Right renal cortex interstitium (tissue), 3 donors: ENCODE measurements at regions not wholly inside any gene's neighbourhood (a gene's known extent, or its start where the extent isn't known, plus 50 kb on each side); places are given as distances from the start of the nearest gene placed in this dataset.

Experiments used
- DNase-seq, 3 donors: peaks; one replicate each; pipeline ENCODE4 v3.0.0-alpha.2; 2013; ENCODE audit warnings: low read depth in 3 of 3, low spot score in 2 of 3

DNA sequence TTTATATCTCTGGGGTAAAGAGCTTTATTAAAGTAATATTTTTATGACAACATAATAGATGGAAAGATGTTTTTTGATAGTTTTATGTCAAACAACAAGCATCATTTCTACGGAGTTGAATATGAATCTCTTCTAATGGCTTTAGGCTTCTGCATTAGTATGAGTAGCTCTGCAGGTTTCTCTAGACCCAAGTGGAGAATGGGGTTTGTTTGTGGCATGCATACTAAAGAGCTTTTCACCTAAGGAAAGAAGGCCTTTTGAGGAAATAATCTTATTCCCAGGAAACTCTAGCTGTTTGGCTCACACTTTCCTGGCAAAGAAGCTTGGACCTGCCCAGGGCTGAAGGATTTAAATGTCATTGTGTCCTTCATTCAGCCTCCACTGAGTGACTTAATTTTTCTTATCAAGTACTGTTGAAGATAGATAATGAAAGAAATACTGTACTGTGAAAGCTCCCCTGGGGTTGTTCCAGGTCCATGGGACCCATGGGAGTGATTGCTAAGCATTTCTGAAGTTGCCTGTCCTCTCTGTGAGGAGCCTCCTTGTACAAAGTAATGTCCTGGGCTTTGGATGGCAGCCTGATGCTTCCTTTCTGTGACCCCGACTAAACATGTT lies 469.3 kb downstream of the LRIG3 start:
- no peak for DNase-seq

DNA sequence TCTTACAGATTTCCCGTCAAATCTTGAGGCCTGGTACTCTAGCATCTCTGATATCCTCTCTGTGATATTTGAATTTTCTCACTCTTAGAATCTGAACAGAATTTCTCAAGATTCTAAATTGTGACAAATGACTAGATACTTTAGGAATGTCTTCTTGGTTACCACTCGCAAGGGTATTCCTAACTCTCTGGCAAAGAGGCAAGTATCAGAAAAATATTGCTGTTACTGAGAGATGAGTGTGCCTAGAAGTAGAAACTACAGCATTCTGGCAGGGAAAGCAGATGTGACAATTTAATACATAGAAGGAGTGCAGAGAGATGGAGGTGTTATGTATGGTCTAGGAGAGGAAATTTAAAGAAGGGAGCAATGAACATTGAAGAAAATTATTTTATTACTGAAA lies 467.8 kb downstream of the LRIG3 start:
- DNase-seq: no peak

DNA sequence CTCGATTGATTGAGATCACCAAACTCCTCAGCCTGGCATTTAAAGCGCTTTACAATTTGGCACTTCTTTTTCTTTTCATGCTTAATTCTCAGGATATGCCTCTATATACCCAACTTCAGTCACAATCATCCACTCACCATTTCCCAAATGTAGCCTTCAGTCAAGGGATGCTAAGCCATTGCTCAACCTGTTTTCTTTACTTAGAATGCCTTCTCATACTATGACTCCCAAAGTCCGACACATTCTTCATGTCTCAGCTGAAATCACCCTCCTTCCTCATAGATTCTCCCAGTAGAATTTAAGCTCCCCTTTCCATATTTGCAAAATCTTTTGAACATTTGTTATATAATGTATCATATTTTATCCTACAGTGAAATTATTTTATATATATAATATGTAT lies 467.0 kb downstream of the LRIG3 start:
- DNase-seq: no peak

DNA sequence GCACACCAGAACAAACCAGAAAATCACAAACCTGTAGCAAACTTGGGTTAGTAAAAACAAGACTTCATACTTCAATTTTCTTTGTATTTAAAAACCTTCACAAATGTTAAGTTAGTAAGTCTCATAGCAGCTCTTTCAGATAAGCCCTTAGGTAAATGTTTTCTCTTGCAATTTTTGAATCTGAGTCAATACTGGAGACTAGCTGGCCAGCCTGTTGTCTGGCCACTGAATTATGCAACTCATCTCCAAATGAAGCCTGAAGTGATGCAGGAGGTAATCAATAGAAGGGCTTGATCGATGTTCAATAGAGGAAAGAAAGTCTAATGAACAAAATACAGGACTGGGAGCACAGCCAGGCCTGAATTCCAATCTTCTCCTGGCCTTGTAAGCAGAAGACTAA lies 465.2 kb downstream of the LRIG3 start:
- DNase-seq: no peak

DNA sequence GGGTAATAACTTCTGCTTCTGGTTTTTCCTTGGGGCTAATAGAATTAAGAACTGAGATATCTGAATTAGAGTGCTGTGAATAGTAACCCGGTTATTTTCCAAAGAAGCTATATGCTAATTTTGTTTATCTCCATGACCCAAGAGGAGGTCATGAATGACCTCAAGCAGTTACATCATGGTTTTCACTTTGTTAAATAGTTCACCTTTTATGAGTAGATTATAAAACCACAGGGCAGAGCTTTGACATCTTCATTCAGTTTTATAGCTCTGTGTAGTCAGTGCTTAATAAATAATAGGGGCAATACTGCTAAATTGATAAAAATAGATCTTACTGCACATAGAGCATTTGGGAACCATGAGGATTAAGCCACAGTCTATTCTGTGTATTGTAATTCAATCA lies 462.2 kb downstream of the LRIG3 start:
- no peak for DNase-seq

DNA sequence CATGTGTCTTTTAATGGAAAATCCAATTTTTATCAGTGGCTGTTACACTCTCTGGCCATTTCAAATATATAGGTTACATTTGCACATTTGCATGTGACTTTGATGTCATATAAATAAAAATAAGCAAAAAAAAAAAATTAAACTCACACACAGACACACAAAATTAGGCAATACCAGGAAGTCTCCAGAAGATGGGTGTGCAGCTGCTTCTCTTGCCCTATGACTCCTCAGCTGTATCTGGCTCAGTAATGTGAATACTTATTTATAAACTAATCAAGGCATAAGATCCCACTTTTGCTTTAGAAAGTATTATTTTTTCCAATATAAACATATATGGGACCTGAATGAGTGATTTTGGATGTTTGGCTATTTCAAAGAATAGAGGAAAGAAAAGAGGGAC lies 461.1 kb downstream of the LRIG3 start:
- no peak for DNase-seq

DNA sequence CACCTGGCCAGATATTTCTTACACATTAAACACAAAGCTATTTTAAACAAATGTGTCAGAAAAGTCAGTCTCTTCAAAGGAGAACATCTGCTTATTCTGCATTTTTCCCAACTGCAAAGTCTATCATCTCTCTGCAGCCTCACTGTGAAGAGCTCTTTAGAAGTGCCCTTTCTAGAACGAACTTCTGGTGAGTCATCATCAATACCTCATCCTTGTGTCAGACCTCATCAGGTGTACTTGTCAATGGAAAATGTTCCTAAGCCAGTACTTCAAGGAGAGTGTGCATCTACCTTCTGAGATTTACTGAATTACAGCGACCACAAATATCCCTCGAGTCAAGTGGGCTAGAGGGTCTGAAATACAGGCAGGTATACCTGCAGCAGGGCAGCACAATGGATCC lies 457.3 kb downstream of the LRIG3 start:
- DNase-seq: no peak

DNA sequence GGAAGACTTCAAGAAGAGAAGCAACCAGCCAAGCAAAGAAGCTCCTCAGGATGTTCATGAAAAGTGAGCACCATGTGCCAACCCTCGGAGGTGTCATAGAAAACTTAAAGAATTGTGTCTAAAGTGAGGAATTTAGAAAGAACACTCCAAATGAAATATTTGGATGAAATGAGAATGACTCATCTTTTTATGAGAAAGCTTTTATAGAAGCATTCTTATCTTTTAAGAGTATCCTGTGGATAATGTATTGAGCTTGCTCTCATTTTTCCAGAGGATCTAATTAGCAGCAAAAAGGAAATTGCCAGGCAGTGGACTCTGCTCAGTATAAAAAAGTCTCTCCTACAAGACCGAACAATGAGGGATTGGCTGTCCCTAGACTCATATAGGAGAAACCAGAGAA lies 454.9 kb downstream of the LRIG3 start:
- DNase-seq: no peak

DNA sequence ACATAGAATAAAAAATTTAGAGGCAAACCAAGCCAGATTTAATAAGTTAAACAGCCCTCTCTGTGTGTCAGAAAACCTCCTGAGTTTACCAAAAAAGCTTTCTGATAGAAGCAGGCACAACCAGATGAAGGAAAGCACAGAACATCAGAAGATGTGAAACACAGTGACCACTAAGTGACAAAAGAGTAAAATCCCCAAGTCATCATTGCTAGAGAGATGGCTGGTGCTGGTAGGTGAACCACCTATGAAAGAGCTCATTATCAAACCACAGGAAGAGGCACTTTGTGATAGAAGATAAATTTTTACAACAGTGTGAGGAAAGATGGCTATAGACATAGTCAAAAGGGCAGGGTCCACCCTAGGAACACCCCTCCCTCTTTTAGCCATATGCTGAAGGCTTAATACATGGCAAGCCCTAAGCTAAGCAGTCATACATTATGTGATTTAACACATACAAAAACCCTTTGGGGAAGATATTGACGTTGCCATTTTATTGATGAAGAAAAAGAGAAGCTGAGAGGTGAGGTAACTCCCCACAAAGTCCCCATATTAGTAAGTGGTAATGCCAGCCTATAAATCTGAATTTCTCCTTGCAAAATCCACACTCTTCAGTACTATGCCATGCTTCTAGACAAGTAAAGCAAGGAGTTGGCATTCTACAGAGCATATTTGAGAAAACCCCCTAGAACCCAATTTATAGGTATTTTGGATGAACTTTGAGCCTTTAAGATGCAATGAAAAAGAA lies 449.9 kb downstream of the LRIG3 start:
- no peak for DNase-seq

DNA sequence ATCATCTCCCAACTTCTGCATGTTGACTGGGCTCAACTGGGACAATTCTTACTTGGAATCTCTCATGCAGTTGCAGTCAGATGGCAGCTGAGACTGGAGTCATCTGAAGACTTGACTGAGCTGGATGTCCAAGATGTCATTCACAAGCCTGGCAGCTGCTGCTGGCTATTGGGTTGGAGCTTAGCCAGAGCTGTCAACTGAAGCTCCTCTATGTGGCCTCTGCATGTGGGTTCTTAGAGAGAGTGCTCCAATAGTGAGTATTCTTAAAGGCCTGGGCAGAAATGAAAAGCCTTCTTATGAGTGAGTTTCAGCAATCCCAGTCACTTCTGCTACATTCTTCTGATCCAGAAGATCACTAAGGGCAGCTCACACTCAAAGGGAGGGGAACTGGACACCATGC lies 440.9 kb downstream of the LRIG3 start:
- DNase-seq: no peak

DNA sequence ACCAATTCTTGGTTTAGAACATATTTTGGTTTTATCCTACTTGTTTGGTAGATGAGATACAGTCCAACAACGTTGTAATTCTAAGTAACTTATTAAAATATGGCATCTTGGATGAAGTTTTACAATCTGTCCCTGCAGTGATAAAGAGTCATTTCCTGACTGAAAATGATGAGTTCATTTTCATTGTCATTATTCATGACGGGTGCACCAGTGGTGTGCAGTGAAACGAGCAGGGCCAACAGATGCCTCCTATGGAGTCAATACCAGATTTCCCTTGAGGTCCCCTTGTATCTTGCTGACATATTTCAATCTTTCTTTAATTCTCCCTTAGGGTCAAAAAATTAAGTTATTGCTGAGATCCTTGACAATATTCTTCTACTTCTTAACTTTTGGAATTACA lies 438.5 kb downstream of the LRIG3 start:
- no peak for DNase-seq

DNA sequence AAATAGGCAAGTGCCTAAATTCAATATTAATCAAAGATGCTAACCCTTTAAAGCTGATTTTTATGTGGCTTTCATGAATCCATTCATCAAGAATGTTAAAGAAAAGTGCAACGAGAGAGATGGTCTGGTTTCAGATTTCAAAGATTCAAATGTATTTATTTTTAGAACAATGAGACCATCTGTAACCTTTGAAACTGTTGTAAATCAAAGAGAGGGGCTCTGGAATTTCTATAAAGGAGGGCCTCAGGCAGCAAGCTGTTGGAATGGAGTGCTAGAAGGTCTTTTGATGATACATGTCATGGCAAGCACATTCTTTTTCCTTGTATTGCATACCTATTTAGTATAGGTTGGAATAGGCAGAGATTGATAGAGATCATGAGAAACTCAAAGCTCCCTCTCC lies 433.0 kb downstream of the LRIG3 start:
- DNase-seq: no peak

DNA sequence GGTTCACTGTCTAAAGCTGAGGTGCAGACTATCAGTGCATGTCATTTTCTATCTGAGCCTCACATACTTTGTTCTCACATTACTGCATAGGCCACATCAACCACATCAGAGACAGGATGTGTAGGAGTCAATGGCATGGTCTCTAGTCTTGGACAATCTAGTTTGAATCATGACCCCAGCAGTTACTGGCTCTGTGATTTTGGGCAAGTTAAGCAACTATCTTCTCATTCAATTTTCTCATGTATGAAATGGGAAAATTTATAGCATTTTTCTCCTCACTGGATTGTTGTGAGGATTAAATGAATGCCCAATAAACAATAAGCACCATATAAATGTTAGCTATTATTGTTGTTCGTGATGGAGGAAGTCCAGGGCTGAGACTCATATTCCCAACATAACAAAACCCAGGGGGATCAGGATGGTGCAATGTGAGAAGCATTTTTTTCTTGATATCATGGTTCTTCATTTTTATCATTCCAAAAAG lies 432.6 kb downstream of the LRIG3 start:
- no peak for DNase-seq

DNA sequence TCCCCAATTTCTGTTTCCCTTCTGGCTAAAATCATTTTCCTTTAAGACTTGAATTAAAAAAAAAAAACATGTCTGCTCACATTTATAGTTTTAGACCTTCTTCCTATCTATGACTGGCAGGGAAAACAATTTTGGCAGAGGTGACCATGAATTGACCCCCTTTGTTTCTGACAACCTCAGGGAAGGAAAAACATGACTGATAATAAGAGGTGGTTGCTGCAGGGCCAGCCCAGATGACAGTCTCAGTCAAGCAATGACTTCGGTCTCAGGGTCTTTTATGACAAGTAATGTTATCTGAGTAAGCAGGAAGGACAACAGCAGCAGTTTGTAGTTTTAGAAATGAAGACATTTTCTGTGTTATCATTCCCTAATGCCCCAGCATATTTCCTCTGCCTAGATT lies 430.9 kb downstream of the LRIG3 start:
- DNase-seq: no peak

DNA sequence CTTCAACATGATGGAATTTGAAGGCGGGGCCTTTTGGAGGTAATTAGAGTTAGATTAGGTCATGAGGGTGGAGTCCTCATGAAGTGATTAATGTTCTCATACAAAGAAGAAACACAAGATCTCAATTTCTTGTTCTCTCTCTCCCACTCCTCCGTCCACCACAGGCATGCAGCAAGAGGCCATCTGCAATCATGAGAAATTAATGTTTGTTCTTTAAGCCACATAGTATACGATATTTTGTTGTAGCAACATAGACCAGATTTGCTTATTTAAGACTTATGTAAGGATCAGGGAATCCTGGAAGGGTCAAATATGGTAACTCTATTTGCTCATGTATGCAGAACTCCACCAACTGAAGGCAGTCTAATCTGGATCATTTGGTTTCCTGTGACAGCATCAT lies 429.0 kb downstream of the LRIG3 start:
- no peak for DNase-seq

DNA sequence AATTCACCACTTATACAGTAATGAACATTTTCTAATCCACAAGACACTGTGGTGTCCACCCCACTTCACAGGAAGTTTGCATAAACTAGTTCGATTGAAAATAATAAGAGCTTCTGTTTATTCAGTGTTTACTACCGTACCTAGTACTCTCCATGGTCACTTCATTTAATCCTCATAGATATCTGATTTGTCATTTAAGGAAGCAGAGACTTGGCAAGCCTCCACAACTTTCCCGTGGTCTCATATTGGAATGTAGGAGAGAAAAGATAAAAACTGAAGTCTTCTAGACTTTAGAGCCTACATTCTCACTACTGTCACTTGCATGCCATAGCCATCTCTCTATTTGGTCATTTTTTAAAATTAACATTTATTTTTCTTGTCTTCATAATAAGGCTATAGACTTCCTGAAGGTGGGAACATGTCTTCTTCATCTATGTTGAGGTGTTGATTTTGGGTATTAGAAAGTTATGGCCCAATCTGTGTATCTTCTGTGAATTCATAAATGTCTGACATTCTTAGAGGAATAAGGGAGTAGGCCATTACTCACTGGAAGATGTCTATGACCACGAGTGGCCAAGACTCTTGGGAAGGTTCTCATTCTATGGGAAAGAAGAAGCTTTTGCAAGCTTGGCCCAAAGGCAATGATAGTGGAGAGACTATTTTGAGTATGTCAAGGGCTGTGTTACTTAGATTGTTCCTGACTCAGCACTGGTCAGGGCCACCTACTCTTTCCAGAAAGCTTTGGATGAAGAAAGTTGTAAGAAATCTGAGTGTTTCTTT lies 423.7 kb downstream of the LRIG3 start:
- no peak for DNase-seq

DNA sequence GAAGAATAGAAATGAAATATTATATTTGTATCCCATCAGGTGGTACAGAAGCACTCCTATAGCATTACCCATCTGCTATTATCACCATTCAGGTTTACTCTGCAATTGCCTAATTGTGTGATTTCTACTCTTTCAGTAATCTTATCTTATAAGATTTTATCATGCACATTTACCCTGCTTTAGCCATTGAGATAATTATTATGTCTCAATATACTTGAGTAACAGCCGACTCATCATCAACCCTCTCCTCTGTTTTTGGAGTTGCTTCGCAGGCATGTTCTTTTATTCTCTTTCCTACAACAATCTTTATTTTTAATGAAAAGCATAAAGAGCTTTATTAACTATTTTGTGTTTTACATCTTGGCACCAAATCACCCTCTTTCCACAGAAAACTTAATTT lies 419.9 kb downstream of the LRIG3 start:
- DNase-seq: no peak

DNA sequence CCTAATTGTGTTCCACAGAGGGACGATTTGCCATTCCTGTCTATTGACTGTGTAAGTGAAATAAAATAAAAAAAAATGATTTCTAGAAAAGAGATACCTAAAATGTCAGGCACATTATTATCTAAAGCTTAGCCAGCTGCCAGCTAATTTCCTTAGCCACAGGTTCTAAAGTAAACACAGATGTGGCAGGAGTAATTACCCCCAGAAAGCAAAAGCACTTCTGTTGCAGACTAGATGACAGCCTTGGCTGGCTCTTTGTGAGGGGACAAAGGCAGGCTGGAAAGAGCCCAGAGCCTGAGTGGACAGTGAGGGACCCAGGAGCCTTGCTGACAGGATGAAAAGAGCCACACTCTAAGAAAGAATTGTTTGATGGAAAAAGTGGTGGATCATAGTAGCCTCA lies 418.1 kb downstream of the LRIG3 start:
- DNase-seq: no peak

DNA sequence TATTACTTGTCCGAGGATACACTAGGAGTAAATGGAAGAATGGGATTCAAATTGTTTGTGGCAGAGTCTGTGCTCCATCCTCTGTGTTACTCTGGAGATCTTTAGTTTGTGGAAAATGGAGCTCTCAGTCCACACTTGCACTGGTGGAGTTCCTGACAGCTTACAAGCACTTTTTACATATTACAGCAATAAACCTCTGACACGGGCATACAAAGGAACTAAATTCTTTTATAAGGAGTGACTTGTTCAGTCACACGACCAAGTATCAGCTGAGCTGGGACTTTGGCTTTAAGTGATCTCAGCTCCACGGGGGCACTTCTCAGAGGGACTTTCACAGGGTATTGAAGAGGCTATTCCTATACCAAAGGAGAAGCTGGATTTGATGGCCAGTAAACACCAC lies 417.5 kb downstream of the LRIG3 start:
- no peak for DNase-seq

DNA sequence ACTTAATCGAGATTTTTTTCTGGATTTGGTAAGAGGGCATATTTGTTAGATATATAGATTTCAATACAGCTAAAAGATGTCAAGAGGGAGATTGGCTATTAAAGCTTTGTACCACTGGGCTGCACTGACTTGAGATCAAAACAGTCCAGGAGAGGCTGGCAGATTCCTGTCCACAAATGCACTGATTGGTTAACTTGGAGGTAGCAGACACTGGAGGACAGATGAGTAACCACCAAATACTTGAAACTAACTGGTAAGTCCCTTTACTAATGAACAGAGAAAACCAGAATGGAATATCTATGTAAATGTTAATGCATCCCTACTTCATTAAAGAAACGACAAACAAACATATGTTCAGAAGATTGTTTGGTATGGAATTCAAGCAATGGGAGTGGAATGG lies 416.6 kb downstream of the LRIG3 start:
- DNase-seq: no peak

DNA sequence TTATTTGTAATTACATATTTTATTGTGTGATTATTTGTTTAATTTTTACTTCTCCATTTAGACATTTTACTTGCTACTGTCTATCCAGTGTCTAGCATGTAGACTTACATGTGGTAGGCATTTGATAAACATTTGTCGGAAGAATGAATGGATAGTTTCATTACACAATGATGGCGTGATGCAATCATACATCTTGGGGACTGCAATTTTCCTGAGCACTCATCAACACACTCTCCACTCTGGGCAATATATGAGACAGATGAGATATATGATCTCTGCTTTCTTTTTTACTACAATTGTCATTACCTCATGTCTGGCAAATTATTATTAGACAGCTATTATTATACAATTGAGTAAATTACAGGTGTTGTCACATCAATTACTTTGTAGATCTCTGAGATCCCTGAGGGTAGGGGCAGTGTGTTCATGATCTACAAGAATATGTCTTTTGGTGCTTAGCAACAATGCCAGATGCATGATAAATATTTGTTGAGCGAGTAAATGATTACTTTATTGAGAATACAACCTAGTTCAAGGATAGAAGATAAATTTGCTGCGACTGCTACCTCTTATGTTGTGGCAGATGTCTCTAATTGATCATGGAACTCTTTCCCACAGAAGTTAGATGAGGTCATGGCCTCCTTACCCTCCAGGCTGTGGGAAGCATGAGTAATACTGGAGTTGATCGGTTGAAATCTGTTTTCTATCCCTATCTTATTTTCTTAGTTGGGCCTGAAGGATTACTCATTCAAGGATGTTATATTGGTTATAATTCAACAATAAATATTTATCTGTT lies 416.0 kb downstream of the LRIG3 start:
- no peak for DNase-seq
